ENCODE measurements at regions not wholly inside any gene's neighbourhood (a gene's known extent, or its start where the extent isn't known, plus 50 kb on each side); places are given as distances from the start of the nearest gene placed in this dataset.

GRCh38 chr13:44762911-44763310 is 186.8 kb upstream of the TSC22D1 start:
- TF ChIP-seq SNAPC5 (CRISPR knock-in tag; IDR thresholded peaks at IDR 0.05; ENCODE audit: borderline replicate concordance) (no peak), FOSL2 (CRISPR knock-in tag; IDR thresholded peaks at IDR 0.05) (no peak), CENPT (CRISPR knock-in tag; IDR thresholded peaks at IDR 0.05; ENCODE audit: low read depth) (no peak), ZNF24 (IDR thresholded peaks at IDR 0.05) (no peak), RBM39 (IDR thresholded peaks at IDR 0.05; ENCODE audit: low read depth, low read length, poor library complexity, severe bottlenecking) (no peak), REST (IDR thresholded peaks at IDR 0.05; ENCODE audit: borderline replicate concordance in 1 of 2, low read depth in 1 of 2, low read length in 2 of 2) (no peak), ZBTB49 (CRISPR knock-in tag; IDR thresholded peaks at IDR 0.05; ENCODE audit: borderline replicate concordance) (no peak), MXI1 (IDR thresholded peaks at IDR 0.05; ENCODE audit: borderline replicate concordance, low read depth, low read length) (no peak), SCMH1 (CRISPR knock-in tag; IDR thresholded peaks at IDR 0.05; ENCODE audit: borderline replicate concordance) (no peak), ZNF251 (CRISPR knock-in tag; IDR thresholded peaks at IDR 0.05) (no peak), RELA (CRISPR knock-in tag; IDR thresholded peaks at IDR 0.05) (no peak), RBAK (CRISPR knock-in tag; IDR thresholded peaks at IDR 0.05) (no peak), ATF7 (IDR thresholded peaks at IDR 0.05) (no peak), ATF7 (CRISPR knock-in tag; IDR thresholded peaks at IDR 0.05) (no peak)
